NCI-H69 (cell line): ENCODE measurements at regions not wholly inside any gene's neighbourhood (a gene's known extent, or its start where the extent isn't known, plus 50 kb on each side); places are given as distances from the start of the nearest gene placed in this dataset.
A peak's percentile ranks its signal among the peaks of the same experiment; 100 is the strongest.

ENCODE experiments used
- DNase-seq: peaks from one replicate; lab custom pipeline; 2025; lab: John Stamatoyannopoulos, UW

DNA sequence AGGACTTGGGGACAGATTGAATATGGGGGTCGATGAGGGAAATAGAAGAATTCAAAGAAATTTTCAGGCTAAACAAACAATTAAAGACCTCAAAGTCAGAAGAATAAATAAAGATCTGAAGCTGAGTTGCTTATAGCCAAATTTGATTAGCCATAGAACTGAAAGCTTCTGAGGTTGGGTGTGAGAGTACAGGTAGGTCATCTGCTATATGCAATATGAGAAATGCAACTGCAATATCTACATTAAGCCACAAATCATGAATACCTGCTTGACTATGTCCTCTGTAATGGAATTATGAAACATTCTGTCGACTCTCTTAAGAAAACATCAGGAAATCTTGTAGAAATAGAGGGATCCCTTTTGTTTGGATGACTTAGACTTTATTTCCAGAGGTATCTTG lies 192.1 kb upstream of the PCDH15 start:
- no peak for DNase-seq

DNA sequence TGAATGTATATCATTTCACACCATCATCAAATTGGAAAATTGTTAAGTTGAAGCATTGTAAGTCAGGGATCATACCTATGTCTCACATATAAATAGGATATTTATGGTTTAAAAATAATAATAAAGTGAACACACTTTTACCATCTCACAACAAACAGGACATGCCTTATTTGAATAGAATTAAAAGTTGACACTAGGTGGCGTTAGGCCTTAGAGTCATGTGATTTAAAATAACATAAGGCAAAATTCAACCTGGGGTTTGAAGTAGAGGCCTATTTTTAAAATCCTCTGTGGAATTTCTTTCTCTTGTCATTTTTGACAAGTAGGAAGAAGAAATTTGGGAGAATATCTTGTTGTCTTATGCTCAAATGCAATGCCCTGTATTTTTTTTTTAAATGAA lies 184.7 kb upstream of the PCDH15 start:
- peak; percentile 52 for DNase-seq

GRCh38 chr10:54983255-54983654 lies 182.2 kb upstream of the PCDH15 start:
- no peak for DNase-seq

GRCh38 chr10:54962134-54962900 lies 161.3 kb upstream of the PCDH15 start:
- no peak for DNase-seq

DNA sequence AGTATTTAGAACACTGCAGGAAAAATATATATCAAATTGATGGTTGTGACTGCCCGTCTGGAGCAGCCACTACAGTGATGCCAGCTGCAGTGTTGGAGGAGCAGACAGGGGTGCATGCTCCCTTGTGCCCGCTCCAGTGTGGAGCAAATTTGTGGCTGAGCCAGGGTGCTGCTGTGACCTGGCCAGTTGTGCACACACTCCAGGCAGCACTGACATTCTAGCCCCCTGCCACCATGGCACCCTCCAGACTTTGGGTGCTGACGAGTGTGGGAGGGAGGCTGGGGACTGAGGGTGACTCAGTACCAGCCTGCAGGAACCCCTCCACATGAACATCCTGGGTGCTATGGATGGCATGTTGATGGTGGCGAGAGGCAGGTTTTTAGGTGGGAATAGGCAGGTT lies 160.0 kb upstream of the PCDH15 start:
- DNase-seq = no peak

DNA sequence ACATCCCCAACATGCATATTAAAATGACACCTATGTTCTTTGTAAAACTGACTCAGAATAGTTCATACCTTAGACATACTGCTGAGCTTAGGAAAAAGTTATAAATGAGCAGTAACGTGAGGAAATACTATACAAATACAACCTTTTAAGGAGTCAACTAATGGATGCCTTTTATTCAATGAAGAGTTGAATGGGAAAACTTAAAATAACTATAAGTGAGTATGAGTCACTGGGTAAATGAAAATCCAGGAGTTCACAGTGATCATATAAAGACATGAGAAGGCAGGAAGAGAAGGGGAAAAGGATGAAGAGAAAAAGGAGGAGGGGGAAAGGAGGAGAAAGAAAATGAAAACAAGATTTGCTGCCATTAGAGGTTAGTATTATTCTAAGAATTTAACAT lies 157.8 kb upstream of the PCDH15 start:
- peak; percentile 33 for DNase-seq

DNA sequence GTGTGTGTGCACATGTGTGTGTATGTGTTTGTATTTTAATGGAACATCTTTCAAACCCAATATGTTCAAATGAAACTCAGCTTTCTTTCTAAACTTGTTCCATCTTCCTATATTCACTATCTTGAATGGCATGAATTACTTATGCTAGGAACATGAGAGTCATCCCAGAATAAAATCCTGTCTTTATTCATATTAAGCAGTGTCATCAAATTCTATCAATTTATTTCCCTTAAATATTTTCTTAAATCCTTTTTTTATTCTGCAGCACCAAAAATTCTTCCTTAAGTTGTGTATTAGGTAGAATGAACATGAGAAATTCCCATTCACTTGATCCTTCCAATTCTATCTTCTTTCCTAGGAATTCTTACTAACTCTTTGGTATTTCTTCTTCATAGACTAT lies 146.6 kb upstream of the PCDH15 start:
- no peak for DNase-seq

DNA sequence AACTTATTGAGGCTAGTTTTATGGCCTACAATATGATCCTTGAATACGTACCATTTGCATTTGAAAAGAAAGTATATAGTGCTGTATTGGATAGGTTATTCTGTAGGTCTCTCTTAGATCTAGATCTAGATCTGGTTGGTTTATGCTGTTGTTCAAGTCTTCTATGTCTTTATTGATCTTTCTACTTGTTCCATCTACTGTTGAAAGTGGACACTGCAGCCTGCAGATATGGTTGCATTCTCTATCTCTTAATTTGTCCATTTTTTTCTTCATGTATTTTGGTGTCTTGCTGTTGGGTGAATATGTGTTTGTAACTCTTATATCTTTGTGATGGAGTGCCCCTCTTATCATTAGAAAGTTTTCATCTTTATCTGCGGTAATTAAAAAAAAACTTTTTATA lies 139.4 kb upstream of the PCDH15 start:
- DNase-seq = peak; percentile 14

- DNase-seq = peak; percentile 67
Observed at GRCh38 chr10:54914049-54914448, 113.0 kb upstream of the PCDH15 start.

DNA sequence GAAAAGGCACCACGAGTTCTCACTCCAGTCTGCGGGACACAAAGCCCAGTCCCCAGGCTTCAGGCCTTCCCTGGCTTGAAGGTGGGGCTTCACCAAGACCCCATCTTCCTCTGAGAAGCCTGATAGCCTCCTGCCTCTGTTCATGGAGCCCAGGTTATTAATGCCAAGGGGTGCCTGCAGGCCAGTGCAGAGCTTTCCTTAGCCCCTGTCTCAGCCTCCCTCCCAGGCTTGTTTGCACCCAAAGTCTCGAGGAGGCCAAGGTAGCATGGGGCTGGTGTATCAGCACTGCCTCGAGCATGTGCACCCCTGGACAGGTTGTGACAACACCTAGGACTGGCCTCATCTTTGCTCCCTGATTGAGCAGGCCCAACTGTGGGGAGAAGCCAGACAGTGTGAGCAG lies 108.1 kb upstream of the PCDH15 start:
- no peak for DNase-seq

GRCh38 chr10:54908019-54908418 lies 107.0 kb upstream of the PCDH15 start:
- no peak for DNase-seq

GRCh38 chr10:54906940-54907339 lies 105.9 kb upstream of the PCDH15 start:
- DNase-seq = no peak

- DNase-seq = peak; percentile 50
Observed at GRCh38 chr10:54905578-54906192, 104.7 kb upstream of the PCDH15 start.

GRCh38 chr10:54904833-54905232 lies 103.8 kb upstream of the PCDH15 start:
- DNase-seq = no peak

DNA sequence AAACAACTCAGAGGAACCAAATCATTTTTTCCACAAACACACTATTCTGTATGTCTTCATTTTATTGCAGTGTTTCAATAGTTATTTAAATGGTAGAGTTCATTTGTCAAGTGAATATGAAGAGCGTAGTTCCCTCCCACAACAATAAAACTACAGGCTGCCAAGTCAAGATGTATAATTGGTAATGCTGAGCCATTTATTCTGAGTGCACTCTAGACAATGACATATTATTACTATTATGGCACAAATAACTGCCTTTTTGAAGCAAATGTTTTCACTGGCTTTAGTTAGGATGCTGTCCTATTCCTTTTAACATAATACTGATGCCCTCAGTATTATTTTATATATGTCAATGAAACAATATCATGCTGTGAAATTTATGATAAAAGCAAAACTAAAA lies 102.7 kb upstream of the PCDH15 start:
- peak; percentile 70 for DNase-seq

- no peak for DNase-seq
Observed at GRCh38 chr10:54900584-54900983, 99.6 kb upstream of the PCDH15 start.

GRCh38 chr10:54880996-54881395 lies 80.0 kb upstream of the PCDH15 start:
- no peak for DNase-seq

GRCh38 chr10:54869022-54869421 lies 68.0 kb upstream of the PCDH15 start:
- no peak for DNase-seq

DNA sequence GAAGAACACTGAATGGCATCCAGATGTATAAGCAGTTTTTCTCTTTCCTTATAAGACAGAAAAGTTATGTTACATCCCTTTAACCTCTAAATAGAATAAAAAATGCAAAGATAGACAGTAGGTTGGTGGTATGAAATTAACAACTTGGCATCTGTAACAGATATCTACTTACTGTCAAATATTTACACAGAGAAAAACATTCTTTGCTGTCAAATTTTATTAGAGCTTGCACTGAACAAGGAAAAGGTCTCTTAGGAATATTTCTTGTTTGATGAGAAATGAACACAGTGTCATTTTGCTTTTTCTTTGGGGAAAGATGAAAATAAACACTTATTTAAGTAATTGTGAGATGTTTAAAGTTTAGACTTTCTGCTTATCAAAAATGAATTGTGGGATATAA lies 65.6 kb upstream of the PCDH15 start:
- DNase-seq = no peak

GRCh38 chr10:54854843-54855242 lies 53.8 kb upstream of the PCDH15 start:
- DNase-seq = no peak

- DNase-seq = no peak
Observed at GRCh38 chr10:54854389-54854788, 53.4 kb upstream of the PCDH15 start.

DNA sequence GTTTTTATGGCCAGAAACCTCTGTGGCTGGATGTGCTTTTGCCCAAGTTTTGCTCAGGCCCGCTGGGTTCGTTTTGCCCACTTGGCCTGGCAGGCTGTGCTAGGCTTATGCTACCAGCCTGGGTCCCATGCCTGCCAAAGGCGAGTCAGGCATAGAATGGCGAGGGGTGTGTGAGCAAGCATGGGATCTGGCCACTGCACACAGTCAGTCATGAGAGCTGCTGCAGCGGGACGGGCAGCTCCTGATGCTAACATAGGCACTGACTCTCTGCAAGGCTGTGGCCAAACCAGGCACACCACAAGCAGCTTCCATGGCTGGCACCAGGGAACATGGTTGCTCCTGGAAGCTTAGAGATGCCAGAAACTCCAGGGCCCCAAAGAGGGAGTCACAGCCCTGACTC lies 52.9 kb upstream of the PCDH15 start:
- DNase-seq = no peak
